GM19240 (cell line): ENCODE measurements at regions not wholly inside any gene's neighbourhood (a gene's known extent, or its start where the extent isn't known, plus 50 kb on each side); places are given as distances from the start of the nearest gene placed in this dataset.
"Not testable (repeated sequence)": the region's sequence is repeated elsewhere in the genome, so short reads cannot be mapped to it uniquely, and the experiment has no call there.

ENCODE experiments used
- DNase-seq: peaks from one replicate; pipeline ENCODE4 v3.0.0; 2011; ENCODE audit warnings: low spot score; ENCODE audit not compliant: insufficient read length

DNA sequence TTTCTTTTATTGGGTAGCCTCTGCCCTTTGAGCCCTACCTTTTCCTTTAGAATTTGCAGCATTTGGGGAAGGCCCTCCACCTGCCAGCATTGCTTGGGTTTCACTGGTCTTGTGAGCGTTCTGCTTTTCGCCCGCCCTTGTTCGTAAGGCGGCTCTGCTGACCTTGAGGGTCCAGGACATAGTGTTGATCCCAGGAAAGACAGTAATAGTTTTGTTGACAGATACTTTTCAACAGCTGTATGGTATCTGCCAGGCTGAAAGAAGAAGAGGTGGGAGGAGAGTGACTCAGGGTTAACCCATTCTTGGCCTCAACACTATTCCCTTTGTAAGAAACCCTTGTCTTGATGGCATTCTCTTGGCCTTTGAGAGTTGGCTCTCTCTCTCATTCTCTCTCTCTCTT is 113.4 kb upstream of the SPAG17 start:
- no peak for DNase-seq

DNA sequence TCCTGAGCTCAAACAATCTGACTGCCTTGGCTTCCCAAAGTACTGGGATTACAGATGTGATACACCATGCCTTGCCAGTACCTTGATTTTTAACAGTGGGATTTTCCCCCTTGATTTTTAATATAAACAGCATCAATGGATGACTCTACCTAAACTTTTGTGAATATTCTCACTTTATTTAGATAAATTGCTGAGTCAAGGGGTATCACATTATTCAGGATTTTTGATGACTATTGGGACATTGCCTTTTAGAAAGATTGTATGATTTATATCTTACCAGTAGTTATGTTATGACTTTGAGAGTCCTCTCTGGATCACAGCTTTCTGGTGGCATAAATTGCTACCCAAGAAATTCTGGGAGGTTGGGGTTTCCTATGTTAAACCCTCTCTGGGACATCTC is 112.5 kb upstream of the SPAG17 start:
- DNase-seq = no peak

DNA sequence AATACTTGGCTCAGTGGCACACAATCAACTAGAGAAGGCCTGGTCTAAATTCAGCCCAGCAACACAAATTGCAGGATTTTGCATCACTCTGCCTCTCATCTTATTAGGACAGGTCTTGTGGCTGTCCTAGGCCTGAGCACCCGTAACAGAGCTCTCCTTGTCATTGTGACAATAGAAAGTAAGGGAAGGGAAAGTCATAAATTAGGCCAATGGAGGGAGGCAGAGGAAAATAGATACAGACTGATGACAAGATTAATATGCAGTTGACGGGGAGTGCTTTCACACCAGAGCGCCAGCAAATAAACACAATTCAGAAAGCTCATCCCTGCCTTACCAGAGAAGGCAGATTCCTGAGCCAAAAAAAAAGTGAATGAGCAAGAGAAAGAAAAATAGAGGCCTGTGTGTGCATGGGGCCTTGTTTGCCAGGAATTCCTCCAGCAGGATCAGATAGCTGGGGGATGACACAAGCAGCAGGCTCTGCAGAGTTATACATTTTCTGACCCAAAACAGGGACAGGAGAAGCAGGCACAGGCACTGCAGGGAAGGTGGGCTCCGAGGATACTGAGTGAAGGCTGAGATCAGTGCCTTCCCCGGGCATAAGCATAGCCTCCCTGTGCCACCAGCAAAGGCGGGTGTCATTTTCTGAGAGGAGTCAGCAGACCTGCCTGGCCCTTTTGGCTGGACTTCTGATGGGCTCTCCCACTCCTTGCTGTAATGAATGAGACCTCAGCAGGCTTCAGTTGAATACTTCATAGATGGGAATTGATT is 110.0 kb upstream of the SPAG17 start:
- DNase-seq = no peak

DNA sequence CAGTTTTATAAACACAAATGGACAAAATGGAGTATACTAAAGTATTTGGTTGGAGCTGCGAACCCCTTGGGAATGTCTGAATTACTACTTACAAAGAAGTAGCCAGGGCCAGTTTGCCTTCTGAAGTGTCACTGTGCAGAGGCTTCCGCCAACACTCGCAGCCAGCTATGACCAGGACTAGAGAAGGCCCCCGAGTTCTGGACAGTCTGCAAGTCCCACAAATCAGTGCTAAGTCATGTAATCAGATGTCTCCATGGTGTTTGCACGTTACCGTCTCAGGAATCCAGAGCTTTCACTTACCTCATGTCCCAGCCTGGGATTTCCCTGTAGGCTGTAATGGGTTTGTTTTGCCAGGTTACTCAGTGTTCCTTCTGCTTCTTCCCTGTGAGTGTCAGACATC is 106.6 kb upstream of the SPAG17 start:
- DNase-seq = no peak

DNA sequence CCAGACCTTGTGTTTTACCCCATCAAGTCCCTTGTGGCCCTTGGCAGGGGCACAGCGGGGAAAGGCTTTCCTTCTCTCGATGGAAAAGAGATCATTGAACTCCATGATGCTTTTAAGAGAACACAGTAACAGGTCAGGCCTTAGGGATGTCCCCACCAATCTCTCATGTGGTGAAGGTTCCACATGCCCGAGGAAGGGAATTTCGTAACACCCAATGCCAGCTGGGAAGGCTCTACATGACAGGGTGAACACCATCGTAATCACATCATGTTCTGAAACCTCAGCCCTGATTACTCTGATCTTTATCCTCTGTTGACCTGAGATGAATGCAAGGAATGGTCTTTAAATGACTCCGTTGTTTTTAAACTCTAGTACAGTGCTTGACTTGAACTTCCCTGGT is 105.5 kb upstream of the SPAG17 start:
- no peak for DNase-seq

DNA sequence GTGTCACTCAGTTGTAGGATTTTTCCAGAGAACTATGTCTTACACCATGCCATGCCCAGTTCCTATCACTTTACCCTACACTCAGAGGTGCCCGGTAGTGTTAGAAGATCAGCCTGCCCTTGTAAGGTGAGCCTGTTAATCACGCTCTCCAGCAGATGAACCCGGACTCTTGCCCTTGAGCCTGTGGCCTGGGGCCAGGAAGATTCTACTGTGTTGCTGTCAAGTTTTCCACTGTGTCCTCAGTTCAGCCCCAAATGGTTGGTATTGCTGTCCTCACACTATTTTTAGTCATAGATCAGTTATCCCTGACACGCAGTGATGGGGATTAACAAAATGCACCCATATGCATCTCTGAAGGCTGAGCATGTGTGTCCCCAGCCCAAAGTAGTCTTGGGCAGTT is 105.0 kb upstream of the SPAG17 start:
- DNase-seq = no peak

DNA sequence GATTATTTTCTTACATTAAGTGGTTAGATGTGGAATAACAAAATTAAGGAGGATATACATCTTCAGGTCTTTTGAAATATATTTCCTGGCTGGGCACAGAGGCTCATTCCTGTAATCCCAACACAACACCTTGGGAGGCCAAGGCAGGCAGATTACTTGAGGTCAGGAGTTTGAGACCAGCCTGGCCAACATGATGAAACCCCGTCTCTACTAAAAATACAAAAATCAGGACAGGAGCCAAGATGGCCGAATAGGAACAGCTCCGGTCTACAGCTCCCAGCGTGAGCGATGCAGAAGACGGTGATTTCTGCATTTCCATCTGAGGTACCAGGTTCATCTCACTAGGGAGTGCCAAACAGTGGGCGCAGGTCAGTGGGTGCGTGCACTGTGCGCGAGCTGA is 95.6 kb upstream of the SPAG17 start:
- DNase-seq = not testable (repeated sequence)

DNA sequence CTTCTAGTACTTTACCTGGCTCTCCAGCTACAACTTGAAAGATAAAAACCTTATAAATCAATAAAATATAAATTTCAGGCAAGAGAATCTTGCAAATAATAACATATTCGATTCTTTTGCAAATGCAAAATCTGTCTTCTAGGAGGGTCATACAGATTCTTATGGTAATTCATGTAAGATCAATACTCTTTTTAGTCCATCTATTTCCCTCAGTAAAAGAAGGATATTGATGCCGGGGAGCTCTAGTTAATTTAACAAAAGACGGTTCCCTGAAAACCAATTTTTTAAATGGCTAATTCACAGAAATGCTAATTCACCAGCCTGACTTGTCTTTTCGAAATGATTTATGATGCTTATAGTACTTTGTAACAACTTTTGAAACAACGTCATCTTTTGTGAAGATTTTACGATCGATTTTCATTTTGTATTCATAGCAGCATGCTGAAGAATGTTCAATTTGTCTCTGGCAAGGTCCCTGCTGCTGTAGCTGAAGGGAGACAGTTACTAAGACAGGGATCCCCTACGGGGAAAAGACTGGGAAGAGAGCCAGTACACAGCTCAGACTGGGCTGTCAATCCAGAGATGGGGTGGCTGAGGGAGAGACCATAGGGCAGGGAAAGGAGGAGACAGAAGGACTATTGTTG is 90.6 kb upstream of the SPAG17 start:
- no peak for DNase-seq

DNA sequence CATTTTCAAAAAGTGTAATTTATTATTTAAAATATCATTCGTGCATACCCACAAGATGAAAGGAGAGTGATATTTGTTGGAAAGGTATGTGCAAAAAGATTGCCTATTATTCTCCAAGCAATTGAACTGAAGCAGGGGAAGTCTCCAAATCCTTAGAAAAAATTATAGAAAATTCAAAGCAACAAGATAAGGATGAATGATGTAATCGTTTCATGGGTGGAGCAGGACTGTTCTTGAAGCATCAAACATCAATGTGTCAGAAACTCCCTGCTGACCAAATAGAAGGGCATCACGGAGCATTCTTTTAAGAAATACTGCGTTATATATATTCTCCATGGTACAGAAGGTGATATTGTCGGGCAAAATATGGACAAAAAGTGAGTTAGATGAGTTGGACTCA is 87.9 kb upstream of the SPAG17 start:
- no peak for DNase-seq

DNA sequence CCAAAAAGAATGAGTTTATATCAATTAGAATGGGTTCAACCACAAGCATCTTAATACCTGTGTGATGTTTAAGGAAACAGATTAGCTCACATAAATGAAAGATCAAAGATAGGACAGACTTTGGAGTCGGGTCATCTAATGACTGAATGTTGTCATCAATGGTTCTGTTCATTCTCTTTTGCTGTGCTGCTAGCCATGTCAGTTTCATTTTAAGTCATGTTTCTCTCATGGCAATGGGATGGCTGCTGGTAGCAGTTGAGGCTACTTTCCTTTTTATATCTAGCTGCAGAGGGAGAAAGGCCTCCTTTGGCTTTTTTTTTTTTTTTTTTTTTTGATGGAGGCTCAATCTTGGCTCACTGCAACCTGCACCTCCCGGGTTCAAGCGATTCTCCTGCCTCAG is 86.9 kb upstream of the SPAG17 start:
- DNase-seq = peak; percentile 6

DNA sequence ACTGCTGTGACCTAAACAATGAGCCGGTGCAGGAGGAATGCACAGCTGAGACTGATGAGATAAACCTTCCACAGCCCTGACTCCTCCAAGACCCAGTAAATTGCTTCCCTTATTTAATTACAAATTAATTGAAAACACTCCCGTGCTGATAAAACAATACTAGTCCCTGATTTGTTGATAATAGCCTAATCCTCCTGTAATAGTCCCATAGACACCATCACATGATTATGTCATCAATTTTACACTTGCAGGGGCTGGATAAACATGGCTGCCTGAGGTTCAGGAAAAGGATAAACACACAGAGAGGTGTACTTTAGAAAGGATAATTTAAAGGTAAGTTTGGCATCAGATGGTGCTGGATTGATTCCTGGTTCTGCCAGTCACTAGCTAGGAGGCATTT is 84.6 kb upstream of the SPAG17 start:
- no peak for DNase-seq

DNA sequence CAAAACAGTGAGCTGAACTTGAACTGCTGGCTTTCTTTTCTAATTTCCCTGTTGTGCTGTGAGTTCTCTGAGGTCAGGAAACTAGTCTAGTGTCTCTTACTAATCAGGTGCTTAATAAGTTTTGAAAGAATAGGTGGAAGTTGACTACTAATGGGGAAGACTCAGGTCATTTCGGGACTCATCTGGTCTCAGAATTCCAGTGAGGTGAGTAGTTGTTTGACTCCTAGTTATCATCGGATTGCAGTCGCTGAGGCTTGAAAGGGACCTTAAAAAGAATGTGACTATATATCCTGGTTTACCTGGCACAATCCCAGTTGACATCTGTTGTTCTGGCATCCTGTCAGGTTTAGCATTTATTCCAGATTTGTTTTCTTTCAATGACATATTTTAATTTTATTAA is 81.4 kb upstream of the SPAG17 start:
- no peak for DNase-seq

DNA sequence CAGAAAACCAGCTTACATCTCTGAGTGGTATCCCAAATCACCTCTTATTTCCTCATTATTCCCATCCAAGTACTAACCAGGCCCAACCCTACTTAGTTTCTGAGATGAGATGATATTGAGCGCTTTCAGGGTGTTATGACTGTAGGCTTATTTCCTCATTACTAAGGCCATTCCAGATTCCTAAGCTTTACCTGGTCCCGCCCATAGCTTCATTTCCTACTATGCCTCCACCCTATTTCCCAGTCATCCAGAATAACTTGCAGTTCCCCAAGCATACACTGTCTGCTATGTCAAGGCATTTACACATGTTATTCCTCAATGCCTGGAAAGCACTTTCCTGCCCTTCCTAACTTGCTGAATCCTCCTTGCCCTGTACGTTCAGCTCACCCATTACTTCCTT is 79.3 kb upstream of the SPAG17 start:
- no peak for DNase-seq

DNA sequence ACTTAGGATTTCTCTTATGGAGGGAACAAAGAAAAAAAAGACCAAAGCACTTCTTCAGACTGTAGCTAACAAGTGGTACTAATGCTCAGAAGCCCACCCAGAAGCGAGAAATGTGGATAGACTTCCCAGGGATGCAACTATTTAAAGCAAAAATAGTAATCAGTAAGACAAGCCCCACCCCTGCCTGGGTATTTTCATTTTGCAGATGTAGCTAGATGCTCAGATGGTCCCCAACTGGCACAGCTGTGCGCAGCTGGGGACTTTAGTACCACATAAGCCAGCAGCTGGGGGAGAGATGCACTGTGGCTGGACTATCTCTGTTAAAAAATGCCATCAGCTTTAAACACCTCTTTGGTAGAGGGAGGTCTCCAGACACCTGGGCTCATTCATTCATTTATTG is 77.8 kb upstream of the SPAG17 start:
- DNase-seq = no peak

DNA sequence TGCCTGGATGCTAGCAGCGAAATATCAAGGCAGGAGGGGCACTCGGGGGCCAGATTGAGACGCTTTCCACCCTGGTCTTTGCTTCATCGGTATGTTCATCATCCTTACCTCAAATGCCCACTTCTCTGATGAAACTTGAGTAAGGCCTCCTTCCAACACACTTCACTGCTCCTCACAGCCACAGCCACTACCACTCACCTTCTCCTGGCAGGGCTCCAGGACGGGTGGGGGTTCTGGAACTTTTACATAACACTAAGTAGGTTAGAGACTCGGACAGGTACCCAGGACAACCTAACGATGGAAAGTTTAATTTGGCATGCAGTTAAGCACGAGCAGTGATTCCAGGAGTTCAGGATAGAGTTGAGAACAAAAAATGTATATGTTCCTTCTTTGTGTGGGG is 73.9 kb upstream of the SPAG17 start:
- no peak for DNase-seq

DNA sequence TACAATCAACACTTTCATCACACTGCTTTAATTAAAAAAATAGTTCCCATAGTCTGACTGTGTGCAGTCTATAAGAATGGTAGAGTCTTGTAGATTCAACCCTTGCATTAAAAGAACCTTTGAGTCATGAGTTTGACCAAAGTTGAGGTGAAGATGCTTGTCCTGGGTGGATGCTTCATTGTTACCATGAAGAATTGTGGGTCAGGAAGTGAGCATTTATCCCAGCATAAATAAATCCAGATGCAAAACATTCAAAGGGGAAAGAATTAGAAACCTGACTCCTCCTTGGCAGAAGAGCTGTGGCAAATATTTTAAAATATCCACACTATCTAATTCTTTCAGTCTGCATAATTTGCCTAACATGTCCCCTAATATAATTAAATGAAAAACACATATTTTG is 72.9 kb upstream of the SPAG17 start:
- no peak for DNase-seq

DNA sequence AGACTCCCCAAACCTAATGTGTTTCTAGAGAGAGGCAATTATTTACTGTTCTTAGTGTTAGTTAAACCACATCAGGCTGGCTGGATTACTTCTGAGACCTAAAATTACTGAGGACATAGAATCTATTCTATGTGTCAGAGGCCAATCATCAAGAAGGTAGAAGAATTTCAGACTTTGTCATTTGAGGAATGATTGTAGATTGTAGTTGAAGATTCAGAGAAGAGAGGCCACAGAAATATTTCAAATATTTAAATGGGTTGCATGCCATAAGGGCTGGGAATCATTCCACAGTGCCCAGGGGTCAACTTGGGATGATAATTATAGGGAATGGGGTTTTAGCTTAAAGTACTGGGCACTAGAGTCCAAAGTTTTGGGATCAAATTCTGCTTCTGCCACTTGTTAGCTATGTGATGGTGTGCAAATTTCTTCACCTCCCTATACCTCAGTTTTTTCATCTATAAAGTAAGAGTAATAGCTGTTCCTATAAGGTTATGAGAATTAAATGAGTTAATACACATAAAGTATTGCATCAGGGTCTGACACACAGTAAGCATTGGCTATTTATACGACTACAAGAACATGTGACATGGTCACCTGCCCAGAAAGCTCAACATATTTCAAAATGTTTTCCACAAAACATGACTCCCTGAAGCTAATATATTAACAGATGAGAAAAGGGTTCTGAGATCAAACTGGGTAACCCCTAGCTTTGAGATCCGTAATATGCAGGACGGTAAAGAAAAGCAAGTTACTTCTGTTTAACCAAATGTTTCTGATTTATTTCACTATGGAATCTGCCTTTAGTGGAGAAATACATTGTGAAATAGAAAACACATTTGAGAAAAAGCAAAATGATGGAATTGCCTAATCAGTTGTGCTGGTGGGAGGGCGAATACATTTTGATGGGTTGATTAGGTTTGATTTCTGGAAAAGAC is 69.7 kb upstream of the SPAG17 start:
- DNase-seq = no peak

DNA sequence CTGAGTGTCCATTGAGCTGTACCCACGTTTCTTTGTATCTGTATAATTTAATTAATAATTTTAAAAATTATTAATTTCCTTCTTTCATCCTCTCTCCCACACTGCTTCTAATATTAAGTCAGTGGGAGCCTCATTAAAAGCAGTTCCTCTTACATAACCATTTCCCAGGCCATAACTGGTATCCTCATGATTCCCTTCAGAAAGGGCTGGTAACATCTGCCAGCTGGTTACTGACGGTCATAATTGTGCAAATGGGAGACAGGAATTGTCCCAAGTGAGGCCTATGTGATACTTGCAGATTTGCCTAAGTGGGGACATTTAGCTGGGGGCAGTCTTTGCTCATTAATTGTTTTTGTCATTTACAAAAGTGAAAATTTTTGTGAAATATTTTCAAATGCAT is 69.0 kb upstream of the SPAG17 start:
- no peak for DNase-seq

DNA sequence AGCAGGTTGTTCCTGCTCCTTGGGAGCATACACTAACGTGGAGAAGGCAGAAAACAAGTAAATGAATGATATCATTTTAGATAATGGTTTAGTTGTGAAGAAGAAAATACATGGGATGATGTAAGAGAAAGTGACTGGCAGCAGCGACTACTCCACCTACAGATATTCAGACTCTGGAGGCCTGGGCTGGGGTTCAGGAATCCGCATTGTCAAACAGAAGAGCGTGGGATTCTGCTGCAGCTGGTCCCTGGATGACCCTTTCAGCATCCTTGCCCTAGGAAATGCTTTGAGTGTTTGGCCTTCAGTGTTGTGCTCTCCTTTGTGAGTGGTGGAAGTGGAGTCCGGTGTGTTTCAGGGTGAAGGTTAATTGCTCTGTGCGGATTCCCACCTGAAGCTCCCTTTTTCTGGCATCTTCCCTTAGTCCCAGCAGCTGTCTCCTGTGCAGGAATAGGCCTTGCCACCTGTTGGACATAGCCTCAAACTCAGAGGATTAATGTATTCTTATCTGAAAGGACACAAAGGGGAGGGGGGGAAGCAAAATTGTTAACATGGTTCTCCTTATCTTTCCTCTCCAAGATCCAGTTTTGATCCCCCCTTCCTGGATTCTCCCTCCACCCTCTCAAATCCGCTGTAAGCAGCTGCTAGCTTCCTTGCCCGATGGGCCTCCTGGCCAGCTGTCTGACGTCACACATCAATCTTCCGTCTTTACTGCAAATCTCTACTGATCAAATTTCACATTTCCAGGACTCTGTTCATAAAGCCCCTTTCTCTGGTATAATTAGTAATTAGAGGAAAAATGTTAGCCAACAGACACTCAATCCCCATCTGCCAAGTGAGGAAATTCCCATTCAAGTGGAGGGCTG is 68.3 kb upstream of the SPAG17 start:
- DNase-seq = no peak

DNA sequence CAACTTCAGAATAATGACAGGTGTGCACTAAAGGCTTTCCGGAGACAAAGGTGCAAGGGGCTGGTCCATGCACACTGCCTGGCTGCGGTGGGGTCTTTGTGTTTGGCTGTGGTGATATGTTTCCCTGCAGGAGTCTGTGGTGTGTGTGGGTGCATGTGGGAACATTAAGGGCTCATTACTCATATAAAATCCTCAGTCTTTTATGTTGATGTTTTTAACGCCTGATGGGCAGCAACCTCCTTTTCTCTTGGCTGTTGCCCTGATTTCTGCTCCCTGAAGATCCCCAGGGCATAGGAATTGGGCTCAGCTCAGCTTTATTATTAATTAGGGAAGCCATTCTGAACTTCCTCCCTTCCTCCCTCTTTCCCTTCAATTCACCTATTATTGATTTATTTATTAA is 67.6 kb upstream of the SPAG17 start:
- DNase-seq = no peak

DNA sequence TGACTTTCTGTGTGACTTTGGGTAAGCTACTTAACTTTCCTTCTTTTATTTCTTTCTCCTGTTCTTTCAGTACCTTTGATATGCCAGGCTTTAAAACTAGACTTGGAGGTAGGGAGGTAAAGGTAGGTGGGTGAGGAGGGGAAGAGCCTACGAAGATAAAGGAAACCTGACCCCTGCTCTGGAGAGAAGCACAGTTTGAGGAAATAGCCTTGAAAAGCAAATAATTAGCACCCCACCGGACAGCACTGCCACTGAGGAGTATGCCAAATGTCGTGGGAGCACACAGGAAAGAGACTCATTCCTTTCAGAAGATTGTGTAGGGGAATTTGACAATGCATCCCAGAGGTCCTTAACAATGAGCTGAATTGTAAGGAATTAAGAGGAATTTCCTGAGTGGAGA is 65.2 kb upstream of the SPAG17 start:
- no peak for DNase-seq
